Activated CD8-positive, alpha-beta memory T cell treated with anti-CD3 and anti-CD28 coated beads, Interleukin-2, amount 50 U/mL, for 4 hours (primary cell): ENCODE measurements at regions not wholly inside any gene's neighbourhood (a gene's known extent, or its start where the extent isn't known, plus 50 kb on each side); places are given as distances from the start of the nearest gene placed in this dataset.

Source experiments
- DNase-seq: peaks from one replicate; pipeline ENCODE4 v3.0.0-alpha.2; 2020

DNA sequence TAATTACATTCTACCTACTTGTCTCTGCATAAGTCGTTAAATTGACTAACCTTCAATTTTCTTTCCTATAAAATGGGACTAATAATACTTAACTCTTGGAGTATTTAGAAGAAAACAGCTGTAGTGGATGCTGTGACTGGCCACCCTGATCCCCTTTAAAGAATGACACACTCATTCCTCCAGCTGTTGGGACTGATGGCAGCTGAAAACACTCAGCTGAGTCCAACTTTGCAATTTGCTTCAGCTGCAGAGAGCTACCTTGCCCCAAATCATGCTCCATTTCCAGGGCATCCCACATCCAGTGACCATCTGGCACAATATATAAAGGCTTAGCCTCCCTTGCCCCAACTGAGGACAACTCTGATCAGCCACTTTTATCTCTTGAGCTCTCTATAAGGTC lies 89.1 kb downstream of the MID1IP1 start:
- no peak for DNase-seq

DNA sequence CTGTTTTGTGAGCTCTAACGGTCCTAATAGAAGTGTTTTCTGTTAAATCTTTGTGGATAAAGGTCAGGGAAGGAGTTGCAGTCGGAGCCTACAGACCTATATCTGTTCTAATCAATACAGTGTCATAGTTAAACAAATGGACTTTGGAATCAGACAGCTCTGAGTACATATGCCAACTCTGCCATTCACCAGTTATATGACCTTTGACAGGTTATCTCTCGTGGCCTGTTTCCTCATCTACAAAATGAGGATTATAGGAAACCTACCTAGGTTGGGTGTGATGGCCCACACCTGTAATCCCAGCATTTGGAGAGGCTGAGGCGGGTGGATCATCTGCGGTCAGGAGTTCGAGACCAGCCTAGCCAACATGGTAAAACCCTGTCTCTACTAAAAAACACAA lies 89.7 kb downstream of the MID1IP1 start:
- DNase-seq, result no peak

DNA sequence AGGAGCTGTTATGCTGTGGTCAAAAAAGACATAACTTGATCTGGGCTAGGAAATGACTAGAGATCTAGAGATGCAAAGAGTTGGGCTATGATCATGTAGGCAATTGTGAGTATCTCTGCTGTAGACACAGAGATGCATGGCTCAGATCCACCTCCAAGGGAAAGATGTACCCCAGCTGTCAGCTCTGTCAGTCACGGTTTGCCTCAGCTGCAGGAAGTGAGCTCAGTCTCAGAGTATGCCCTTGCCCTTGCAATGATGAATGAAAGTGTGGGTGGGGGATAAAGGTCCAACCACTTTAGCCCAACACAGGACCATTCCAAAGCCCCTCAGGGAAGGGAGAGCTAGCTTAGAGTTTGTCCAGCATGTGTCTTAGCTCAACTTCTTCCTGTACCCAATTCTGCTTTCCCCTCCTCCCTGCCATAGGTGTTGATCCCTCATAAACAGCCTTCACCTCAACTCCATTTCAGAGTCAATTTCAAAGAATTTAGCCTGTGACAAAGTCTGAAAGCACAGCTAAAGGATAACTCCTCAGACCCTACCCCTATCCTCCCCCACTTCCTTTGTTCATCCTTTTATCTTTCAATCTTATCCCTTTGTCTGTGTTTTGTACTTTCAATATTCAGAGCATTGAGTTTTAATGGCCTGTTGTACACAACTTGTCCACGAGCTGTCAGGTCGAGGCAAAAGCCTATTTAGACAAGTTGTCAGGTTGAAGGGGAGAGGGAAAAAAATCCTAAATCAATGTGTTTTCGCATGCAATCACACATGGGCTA lies 90.6 kb downstream of the MID1IP1 start:
- DNase-seq, result no peak

DNA sequence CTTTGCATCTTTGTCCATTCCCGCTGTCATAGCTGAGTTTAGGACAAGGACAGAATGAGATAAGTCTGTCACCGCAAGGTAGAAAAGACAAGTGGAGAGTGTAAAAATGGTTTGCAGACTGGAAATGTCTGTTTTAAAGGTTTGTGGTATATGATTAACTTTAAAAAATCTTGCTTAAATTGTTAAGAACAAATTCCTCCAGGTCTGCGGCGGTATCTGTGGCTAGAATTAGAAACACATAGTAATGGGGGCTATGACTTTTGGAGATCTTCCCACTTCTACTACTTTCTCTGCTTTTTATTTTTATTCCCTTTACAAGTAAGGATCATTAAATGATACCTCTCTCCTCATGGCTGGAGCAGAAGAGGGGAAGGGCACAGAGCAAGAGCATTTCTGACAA lies 92.2 kb downstream of the MID1IP1 start:
- DNase-seq, result no peak

DNA sequence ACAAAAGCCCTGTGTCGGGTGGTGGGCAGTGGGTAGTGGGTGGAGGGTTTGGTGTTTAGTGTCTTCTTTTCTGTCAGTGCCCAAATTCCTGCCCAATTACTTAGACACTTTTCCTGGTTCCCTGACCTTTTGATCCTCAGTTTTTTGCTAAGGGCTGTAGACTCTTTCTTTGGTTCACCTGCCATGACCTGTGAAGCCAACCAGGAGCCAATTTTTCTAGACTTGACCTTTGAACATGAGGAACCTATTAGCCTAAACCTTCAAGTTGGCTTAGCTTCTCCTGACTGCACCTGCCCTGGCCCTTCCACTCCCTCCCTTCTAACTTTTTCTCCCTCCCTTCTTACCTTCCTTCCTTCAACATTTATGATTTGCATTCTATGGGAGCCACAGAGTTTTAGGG lies 94.5 kb downstream of the MID1IP1 start:
- DNase-seq, result no peak

DNA sequence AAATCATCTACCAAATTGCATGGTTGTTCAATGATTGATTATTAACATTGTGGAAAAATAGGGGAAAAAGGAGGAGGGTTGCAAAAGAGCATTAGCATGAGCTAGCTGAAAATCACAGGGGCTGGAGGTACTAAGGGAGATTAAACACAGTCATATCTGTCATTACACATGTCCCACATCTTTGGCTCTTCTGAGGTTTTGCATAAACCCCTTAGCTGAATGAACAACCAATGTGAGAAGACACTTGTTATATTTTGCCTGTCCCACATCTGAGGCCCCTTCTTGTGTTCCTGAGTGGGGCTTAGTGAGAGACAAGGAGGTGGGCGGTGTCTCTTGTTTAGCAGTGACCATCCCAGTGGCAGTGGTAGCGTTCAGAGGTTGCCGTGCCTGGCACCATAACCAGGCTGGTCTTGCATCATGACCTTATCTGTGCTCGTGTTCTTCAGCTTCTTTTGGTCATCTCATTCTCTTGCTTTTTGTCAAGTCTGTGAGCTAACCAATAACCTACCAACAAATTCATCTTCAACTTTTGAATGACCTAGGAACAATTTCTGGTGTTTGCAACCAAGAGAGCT lies 95.6 kb downstream of the MID1IP1 start:
- DNase-seq, result no peak

DNA sequence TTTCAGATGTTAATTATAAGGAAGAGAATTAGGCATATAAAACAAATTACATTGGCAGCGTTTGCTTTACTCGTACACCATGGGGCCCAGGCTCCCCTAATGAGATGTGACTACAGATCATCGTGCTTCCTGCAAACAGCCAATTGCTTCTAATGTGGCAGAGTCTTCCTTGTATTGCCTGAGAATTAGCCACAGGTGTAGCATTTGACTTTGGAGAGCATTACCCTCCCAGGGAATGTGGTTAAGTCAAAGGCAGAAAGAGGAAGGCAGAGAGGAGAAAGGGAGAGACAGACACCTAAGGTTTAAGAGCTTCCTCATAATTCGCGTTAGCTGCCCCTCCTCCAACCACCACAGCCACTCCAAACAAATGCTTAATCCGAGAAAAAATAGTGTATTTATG lies 97.0 kb downstream of the MID1IP1 start:
- DNase-seq, result no peak

DNA sequence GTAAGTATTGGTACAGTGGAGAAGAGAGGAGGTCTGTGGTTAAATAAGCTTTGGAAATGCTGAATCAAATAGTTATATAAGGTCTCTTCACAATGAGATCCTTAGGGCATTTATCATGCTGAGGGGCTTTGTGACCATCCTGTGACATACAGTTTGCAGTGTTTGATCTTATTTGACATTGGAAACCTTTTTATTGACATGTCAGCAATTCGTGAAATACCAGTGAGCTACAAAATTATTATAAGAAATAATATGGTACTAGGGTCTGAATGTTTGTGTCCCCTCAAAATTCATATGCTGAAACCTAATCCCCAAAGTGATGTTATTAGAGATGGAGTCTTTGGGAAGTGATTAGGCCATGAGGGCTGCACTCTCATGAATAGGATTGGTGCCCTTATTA lies 98.4 kb downstream of the MID1IP1 start:
- DNase-seq, result no peak

DNA sequence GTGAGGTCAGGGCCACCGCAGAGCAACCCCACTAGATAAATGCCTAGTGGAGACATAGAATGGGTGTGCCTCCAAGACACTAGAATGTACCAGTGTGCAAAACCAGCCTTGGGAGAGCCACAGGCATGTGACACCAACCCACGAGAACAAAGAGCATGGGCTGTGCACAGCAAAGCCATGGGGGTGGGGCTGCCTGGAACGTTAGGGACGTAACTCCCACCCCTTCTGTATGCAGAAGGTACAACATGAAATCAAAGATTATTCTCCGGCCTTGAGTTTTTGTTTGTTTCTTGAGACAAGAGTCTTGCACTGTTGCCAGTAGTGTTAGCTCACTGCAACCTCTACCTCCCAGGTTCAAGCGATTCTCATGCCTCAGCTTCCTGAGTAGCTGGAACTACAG lies 99.5 kb downstream of the MID1IP1 start:
- DNase-seq, result no peak

DNA sequence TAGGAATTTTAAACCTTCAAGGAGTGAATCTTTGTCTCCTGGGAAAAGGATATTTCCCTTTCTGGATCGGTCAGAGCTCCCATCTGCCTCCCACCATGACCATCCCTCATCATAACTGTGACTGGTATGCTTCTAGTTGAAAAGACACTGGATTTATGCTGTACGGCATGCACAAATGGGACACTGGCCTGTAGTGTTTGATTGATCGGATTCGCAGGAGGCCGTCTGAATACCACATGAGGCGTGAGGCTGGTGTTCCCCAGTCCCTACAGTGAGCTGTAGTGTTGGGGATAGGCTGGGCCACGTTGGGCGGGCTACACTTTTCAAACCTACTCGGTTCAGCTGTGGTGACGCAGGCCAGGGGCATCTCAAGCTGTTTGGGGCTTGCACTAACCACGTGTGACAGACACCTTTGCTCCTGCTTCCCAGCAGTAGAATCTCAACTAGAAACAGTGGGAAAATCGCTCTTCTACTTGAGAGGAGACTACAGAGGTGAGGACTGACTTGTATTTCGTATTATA lies 101.8 kb downstream of the MID1IP1 start:
- no peak for DNase-seq

DNA sequence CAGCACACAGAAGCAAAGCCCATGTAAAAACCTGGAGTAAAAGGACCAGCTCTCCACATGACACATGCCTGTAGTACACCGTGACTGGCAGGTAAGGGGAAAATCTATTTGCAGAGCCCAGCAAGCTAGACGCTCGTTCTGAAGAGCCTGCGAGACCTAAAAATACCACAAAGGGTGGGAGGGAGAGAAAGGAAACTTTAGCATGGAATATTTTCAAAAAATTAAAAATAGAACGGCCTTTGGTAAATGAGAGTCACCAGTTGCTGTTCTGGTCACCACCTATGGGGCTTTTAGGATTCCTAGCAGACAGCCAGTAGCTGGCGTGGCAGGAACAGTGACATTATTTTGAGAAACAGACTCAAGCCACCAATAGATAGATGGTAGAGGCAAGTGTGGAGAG lies 115.5 kb downstream of the MID1IP1 start:
- no peak for DNase-seq

DNA sequence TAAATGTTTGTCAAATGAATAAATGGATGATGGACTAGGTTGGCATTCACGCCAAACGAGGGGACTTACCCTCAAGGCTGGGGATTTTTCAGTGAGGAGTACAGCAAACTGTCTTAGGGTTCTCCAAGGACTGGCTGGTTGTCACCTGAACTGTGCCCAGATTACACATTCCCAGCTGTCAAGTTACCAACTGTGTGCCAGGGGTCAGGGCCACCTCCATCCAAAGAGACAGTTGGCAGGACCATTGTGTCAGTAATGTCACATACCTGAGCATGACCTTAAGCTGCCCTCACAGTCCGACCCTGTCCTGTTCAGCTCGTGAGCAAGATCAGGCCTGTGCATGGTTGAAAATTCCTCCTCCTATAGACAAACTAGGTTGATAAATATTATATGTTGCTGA lies 116.7 kb downstream of the MID1IP1 start:
- DNase-seq, result no peak

DNA sequence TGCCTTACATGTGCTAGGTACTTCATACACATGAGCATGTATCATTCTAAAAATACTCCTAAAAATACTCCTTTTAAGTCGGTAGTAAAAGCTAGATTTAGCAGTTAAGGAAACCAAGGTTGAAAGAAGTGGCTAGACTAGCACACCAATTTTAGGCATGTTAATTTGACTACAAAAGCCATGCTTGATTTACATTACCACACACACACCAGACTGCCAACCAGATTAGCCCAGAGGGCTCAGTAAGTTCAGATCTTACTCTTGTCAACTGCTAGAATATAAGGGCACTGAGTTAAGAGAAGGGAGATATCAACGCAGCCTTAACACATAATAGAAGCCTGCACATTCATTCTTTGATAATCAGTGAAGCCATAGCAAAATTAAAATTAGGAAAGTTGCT lies 117.9 kb downstream of the MID1IP1 start:
- no peak for DNase-seq

DNA sequence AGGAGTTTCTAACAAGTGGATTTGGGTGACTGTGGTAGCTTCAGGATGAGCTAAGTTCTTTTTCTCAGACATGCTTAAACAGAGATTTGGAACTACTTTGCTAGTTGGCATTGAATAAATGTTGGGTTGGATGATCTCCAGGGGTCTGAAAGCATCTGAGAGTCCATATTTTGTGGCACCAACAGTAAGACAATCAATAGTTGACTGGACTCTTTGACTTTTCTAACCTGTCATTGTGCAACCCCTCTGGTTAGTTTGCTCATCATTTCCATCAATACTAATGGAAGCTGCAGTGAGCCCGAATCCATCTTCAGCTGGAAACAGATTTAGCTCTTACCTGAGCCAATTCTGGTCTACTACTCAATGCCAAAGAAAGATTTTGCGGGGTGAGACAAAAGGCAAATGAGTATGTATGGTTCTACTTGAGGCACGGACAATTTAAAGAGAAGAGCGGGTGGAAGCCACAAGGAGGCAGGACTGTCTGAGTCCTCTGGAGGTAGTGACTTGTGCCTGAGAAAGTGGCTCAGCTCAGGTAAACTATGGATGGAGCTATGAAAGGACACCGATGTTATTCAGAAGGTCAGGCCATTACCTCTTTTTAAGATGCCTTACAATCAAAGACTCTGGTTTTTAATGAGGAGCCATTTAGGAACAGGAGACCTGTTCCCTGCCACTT lies 118.7 kb downstream of the MID1IP1 start:
- DNase-seq, result no peak

DNA sequence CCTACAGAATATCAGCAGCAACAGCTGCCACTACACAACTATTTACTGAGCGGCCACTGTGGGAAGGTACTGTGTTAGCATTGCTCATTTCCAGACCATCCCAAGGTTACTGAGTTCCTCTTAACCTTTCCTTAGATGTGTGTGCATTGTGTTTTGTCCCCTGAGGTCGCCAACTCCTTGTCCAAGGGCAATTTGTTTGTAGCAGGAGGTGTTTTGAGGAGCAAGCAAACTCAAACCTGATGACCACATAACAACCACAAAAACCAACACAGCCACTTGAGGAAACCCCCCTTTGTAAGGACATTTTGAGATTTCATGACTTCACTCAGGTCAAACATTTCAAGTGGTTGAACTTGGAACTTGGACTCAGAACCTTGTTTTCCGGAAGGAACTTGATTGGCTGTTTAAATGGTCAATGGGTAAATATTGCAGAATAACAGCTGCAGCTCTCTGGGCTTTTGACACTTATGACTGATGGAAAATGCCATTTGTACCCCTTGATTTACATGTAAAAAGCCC lies 122.3 kb downstream of the MID1IP1 start:
- no peak for DNase-seq

DNA sequence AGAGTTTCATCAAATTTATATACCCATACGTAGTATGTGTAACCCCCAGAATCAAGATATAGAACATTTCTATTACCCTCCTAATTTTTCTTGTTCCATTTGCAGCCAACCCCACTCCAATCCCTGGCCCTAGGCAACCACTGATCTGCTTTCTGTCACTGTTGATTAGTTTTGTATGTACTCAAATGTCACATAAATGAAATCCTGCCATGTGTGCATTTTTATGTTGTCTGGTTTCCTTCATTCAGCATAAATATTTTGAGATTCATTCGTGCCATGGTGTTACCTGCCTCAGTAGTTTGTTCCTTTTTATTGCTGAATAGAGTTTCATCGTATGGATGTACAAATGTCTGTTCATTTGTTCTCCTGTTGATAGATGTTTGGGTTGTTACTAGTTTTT lies 126.3 kb downstream of the MID1IP1 start:
- DNase-seq, result no peak

DNA sequence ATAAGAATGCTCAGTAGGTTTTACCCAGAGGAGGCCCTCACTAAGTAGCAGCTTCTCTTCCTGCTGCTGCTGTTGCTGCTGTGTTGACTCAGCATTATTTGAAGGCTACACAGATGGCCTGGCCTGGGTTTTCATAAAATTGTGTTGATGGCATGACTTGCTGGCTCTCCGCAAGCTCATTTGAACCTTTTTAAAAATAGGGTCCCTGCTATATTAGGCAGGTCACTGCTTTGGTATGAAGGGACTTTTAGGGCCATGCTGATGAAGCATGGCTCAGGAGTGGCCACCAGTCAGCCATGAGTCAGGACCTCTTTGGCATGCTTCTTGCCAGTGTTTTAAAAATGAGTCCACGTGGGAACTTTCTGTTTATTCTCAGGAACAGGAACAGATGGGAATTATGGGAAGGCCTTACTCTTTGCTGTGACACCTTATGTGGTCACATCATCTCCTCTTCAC lies 128.7 kb downstream of the MID1IP1 start:
- DNase-seq, result no peak

DNA sequence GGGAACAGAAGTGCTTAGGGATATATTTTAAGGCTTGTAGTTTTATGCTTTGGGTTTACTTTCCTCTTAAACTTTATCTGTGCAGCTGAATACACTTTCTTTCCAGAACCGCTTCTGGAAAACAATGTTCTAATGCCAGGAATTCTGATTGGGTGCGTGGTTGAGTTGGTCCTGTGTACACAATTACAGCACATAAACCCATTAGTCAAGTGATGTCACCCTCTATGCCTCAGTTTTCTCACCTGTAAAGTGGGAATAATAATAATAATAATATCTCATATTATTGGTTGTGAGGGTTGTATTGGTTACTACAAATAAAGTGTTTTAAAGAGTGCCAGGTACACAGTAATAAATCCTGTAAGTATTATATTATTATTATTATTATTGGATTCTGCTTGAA lies 129.2 kb downstream of the MID1IP1 start:
- DNase-seq, result no peak

DNA sequence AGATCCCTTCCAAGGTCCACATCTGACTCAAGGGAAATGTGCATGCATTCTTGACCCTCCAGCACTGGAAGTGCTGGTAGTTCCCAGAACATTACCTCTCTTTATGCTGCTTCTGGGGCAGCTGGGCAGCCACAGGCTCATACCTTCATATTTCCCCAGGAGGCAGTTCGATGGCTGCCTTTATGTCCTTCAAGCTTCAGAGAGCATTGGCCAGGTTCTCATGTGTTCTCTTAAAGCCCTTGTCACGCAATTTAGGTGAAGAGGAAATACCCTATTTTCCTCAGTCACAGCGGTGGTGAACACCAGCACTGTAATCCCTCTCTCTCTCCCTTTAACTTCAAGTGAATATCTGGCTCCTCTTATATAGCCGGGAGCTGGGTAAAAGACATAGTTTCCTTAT lies 134.3 kb downstream of the MID1IP1 start:
- no peak for DNase-seq

DNA sequence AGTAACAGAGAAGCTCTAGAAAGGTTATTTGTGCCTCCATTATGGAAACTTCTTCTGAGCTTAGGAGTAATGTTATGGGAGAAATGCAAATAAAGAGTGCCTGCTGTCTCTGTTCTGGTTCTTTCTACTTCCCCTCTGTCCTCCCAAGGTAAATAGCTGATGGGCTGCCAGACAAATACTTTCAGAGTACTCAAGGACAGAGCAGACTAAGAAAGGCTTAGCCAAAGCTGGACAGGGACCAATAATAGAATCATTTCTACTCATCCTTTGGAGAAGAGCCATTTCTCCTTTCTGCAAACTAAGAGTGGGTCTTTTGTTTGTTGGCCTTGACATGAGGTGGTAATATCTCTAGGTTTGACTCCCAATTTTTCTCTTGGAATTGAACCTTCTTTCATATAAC lies 136.1 kb downstream of the MID1IP1 start:
- DNase-seq, result no peak

DNA sequence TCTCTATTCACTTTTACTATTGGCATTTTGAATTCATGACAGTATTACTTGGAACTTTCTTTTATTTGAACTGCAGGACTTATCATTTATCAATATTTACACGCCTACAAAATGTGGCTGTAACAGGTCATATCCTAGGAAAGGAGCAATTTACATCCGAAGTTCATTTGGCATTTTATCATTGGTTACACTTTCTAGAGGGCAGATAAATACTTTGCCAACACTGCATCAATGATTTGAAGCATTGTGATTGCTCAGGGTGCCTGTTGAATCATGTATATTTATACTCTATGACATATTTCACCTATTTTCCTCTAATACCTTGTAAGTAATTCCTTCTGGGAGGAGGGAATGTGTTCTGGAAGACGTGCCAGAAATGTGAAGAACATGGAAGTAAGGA lies 136.7 kb downstream of the MID1IP1 start:
- no peak for DNase-seq

DNA sequence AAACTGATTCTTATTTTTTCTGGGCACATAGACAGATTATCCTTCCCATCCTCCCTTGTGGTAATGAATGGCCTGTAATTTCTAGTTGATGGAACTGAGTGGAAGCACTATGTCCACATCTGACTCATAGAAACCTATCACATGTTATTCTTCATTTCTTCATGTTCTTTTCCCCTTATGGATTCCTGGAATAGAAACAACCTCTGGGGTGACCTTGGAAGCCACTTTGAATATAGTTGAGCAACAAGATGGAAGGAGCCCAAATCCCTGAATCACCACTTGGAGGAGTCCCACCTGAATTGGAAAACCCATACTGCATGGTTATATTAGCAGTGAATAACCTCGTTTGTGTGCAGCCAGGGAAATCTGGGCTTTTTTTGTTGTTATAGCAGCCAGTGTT lies 137.8 kb downstream of the MID1IP1 start:
- no peak for DNase-seq

DNA sequence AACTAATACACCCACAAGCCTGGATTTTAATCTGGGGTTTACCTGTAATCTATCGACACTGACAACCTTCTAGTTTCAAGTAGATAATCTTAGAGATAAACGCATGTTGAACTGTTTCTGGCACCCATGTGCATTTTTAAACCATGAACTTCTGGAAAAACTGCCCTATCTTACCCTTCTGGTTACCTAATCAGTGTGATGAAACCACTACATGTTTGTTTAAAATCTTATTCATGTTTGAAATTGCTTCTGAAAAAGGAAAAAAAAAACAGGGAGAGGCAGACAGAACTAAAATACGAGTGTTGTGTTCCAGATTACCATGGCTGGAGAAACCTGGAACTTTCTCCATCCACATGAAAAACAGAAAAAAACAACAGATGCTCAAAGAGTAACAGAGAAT lies 139.3 kb downstream of the MID1IP1 start:
- DNase-seq, result no peak

DNA sequence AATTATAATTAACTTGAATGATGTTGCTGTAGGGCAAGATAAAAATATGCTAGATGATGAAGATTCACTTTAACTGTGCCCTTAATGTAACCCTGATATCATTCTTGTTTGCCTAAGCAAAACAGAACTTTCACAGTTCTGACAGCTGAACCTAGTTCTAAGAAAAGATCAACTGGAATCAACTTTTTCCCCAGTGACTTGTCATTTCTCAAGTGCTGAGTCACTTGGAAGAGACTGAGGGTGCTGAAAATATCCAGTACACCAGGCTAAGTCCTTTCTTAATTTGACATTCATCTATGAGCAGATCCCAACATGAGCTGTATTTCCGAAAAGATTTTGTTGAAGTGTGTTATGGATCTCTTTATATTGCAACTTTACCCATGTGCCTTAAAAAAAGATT lies 140.4 kb downstream of the MID1IP1 start:
- DNase-seq, result no peak
